Activated naive CD4-positive, alpha-beta T cell treated with anti-CD3 and anti-CD28 coated beads, Interleukin-2, amount 10 ng/mL, durations not matched to agents 7 days and 5 days (primary cell): ENCODE measurements at regions not wholly inside any gene's neighbourhood (a gene's known extent, or its start where the extent isn't known, plus 50 kb on each side); places are given as distances from the start of the nearest gene placed in this dataset.
A peak's percentile ranks its signal among the peaks of the same experiment; 100 is the strongest.
"Not testable (repeated sequence)": the region's sequence is repeated elsewhere in the genome, so short reads cannot be mapped to it uniquely, and the experiment has no call there.

Experiments
- CTCF ChIA-PET: fragments of 350-600 bp; sonication (Branson Sonifier 250); formaldehyde crosslinking; loops from one replicate; lab custom pipeline; 2021; ENCODE audit warnings: antibody characterized with exemption; lab: Charles Lee
- DNase-seq: peaks from one replicate; pipeline ENCODE4 v3.0.0-alpha.2; 2020
- H3K27ac Mint-ChIP-seq: one replicate; pipeline ENCODE4 v1.8.0; 2021; ENCODE audit warnings: mild to moderate bottlenecking, moderate library complexity, mixed read lengths
- H3K27me3 Mint-ChIP-seq: one replicate; pipeline ENCODE4 v1.8.0; 2021; ENCODE audit warnings: mild to moderate bottlenecking, mixed read lengths
- H3K36me3 Mint-ChIP-seq: one replicate; pipeline ENCODE4 v1.8.0; 2021; ENCODE audit warnings: mixed read lengths
- H3K4me1 Mint-ChIP-seq: one replicate; pipeline ENCODE4 v1.8.0; 2021; ENCODE audit warnings: mixed read lengths
- H3K4me3 Mint-ChIP-seq: one replicate; pipeline ENCODE4 v1.8.0; 2021; ENCODE audit warnings: mild to moderate bottlenecking, moderate library complexity, mixed read lengths
- H3K9me3 Mint-ChIP-seq: one replicate; pipeline ENCODE4 v1.8.0; 2021; ENCODE audit warnings: mixed read lengths

GRCh38 chr3:106508331-106508893 is 639.6 kb upstream of the CBLB start:
- Mint-ChIP-seq H3K4me1 (no peaks in the 10 kb centered on the region), H3K27me3 (no peaks in the 10 kb centered on the region), H3K36me3 (no peaks in the 10 kb centered on the region), H3K27ac (no peak overlapping the region), H3K9me3 (no peaks in the 10 kb centered on the region), H3K4me3 (no peak overlapping the region)
- DNase-seq, result no peak
- CTCF ChIA-PET, result no interaction called here

GRCh38 chr3:106510206-106510605 is 641.4 kb upstream of the CBLB start:
- no peak for DNase-seq
- Mint-ChIP-seq H3K4me3 (no peak overlapping the region), H3K4me1 (no peaks in the 10 kb centered on the region), H3K27ac (no peak overlapping the region), H3K9me3 (no peaks in the 10 kb centered on the region), H3K36me3 (no peaks in the 10 kb centered on the region), H3K27me3 (no peaks in the 10 kb centered on the region)
- CTCF ChIA-PET, result no interaction called here

- H3K27me3 Mint-ChIP-seq, result no peaks in the 10 kb centered on the region
- CTCF ChIA-PET, result no interaction called here
- no peaks in the 10 kb centered on the region for H3K9me3 Mint-ChIP-seq
- H3K4me3 Mint-ChIP-seq, result no peak overlapping the region
- no peak overlapping the region for H3K27ac Mint-ChIP-seq
- no peak for DNase-seq
- no peaks in the 10 kb centered on the region for H3K4me1 Mint-ChIP-seq
- H3K36me3 Mint-ChIP-seq, result no peaks in the 10 kb centered on the region
Measured at GRCh38 chr3:106512846-106513245, 644.0 kb upstream of the CBLB start.

- H3K9me3 Mint-ChIP-seq, result no peaks in the 10 kb centered on the region
- H3K4me3 Mint-ChIP-seq, result no peak overlapping the region
- H3K27me3 Mint-ChIP-seq, result no peaks in the 10 kb centered on the region
- H3K36me3 Mint-ChIP-seq, result no peaks in the 10 kb centered on the region
- CTCF ChIA-PET, result no interaction called here
- H3K27ac Mint-ChIP-seq, result no peak overlapping the region
- no peak for DNase-seq
- no peaks in the 10 kb centered on the region for H3K4me1 Mint-ChIP-seq
Measured at GRCh38 chr3:106514431-106514830, 645.6 kb upstream of the CBLB start.

- CTCF ChIA-PET, result no interaction called here
- H3K27ac Mint-ChIP-seq, result no peak overlapping the region
- H3K27me3 Mint-ChIP-seq, result peaks cover 3% of the 10 kb centered on the region
- no peak for DNase-seq
- no peaks in the 10 kb centered on the region for H3K9me3 Mint-ChIP-seq
- H3K4me1 Mint-ChIP-seq, result no peaks in the 10 kb centered on the region
- no peaks in the 10 kb centered on the region for H3K36me3 Mint-ChIP-seq
- no peak overlapping the region for H3K4me3 Mint-ChIP-seq
Measured at GRCh38 chr3:106518516-106518915, 649.7 kb upstream of the CBLB start.

- Mint-ChIP-seq H3K9me3 (no peaks in the 10 kb centered on the region), H3K27ac (no peak overlapping the region), H3K27me3 (peaks cover 3% of the 10 kb centered on the region), H3K4me1 (no peaks in the 10 kb centered on the region), H3K4me3 (no peak overlapping the region), H3K36me3 (no peaks in the 10 kb centered on the region)
- DNase-seq, result no peak
- CTCF ChIA-PET, result no interaction called here
Measured at GRCh38 chr3:106522397-106522796, 653.6 kb upstream of the CBLB start.

- Mint-ChIP-seq H3K27ac (no peak overlapping the region), H3K4me1 (peaks cover 8% of the 10 kb centered on the region), H3K27me3 (no peaks in the 10 kb centered on the region), H3K36me3 (no peaks in the 10 kb centered on the region), H3K4me3 (no peak overlapping the region), H3K9me3 (peaks cover 4% of the 10 kb centered on the region)
- DNase-seq, result no peak
- CTCF ChIA-PET, result no interaction called here
Measured at GRCh38 chr3:106528932-106529331, 660.1 kb upstream of the CBLB start.

GRCh38 chr3:106529738-106530137 is 660.9 kb upstream of the CBLB start:
- Mint-ChIP-seq H3K27ac (no peak overlapping the region), H3K9me3 (peaks cover 10% of the 10 kb centered on the region), H3K27me3 (no peaks in the 10 kb centered on the region), H3K4me1 (peaks cover 16% of the 10 kb centered on the region), H3K36me3 (peaks cover 4% of the 10 kb centered on the region), H3K4me3 (no peak overlapping the region)
- no peak for DNase-seq
- CTCF ChIA-PET, result no interaction called here

GRCh38 chr3:106530367-106530766 is 661.6 kb upstream of the CBLB start:
- H3K4me1 Mint-ChIP-seq, result peaks cover 18% of the 10 kb centered on the region
- no peak overlapping the region for H3K27ac Mint-ChIP-seq
- H3K4me3 Mint-ChIP-seq, result no peak overlapping the region
- no peaks in the 10 kb centered on the region for H3K27me3 Mint-ChIP-seq
- peaks cover 5% of the 10 kb centered on the region for H3K36me3 Mint-ChIP-seq
- CTCF ChIA-PET, result no interaction called here
- DNase-seq, result no peak
- peaks cover 15% of the 10 kb centered on the region for H3K9me3 Mint-ChIP-seq

GRCh38 chr3:106531771-106532329 is 663.0 kb upstream of the CBLB start:
- H3K27ac Mint-ChIP-seq, H3K4me3 Mint-ChIP-seq, H3K27me3 Mint-ChIP-seq, DNase-seq, CTCF ChIA-PET, H3K36me3 Mint-ChIP-seq: not testable (repeated sequence)
- Mint-ChIP-seq H3K4me1 (peaks cover 18% of the 10 kb centered on the region), H3K9me3 (peaks cover 21% of the 10 kb centered on the region)

GRCh38 chr3:106533093-106533787 is 664.4 kb upstream of the CBLB start:
- Mint-ChIP-seq H3K4me3 (no peak overlapping the region), H3K9me3 (peaks cover 26% of the 10 kb centered on the region), H3K27me3 (no peaks in the 10 kb centered on the region), H3K36me3 (peaks cover 7% of the 10 kb centered on the region), H3K27ac (peak overlapping the region; percentile 2), H3K4me1 (peaks cover 18% of the 10 kb centered on the region)
- CTCF ChIA-PET, result no interaction called here
- DNase-seq, result no peak

GRCh38 chr3:106533788-106534160 is 665.0 kb upstream of the CBLB start:
- H3K36me3 Mint-ChIP-seq, result peaks cover 7% of the 10 kb centered on the region
- peaks cover 18% of the 10 kb centered on the region for H3K4me1 Mint-ChIP-seq
- no peak for DNase-seq
- no peaks in the 10 kb centered on the region for H3K27me3 Mint-ChIP-seq
- H3K27ac Mint-ChIP-seq, result no peak overlapping the region
- CTCF ChIA-PET, result no interaction called here
- peaks cover 28% of the 10 kb centered on the region for H3K9me3 Mint-ChIP-seq
- H3K4me3 Mint-ChIP-seq, result no peak overlapping the region

- no peak overlapping the region for H3K4me3 Mint-ChIP-seq
- H3K9me3 Mint-ChIP-seq, result peaks cover 28% of the 10 kb centered on the region
- CTCF ChIA-PET, result no interaction called here
- DNase-seq, result peak; percentile 51
- peaks cover 7% of the 10 kb centered on the region for H3K36me3 Mint-ChIP-seq
- no peaks in the 10 kb centered on the region for H3K27me3 Mint-ChIP-seq
- peaks cover 18% of the 10 kb centered on the region for H3K4me1 Mint-ChIP-seq
- no peak overlapping the region for H3K27ac Mint-ChIP-seq
Measured at GRCh38 chr3:106534206-106534605, 665.4 kb upstream of the CBLB start.

- peaks cover 16% of the 10 kb centered on the region for H3K9me3 Mint-ChIP-seq
- no peaks in the 10 kb centered on the region for H3K4me1 Mint-ChIP-seq
- no peak for DNase-seq
- no peak overlapping the region for H3K4me3 Mint-ChIP-seq
- peaks cover 2% of the 10 kb centered on the region for H3K36me3 Mint-ChIP-seq
- CTCF ChIA-PET, result no interaction called here
- H3K27ac Mint-ChIP-seq, result no peak overlapping the region
- H3K27me3 Mint-ChIP-seq, result no peaks in the 10 kb centered on the region
Measured at GRCh38 chr3:106540743-106541142, 671.9 kb upstream of the CBLB start.

GRCh38 chr3:106542101-106542769 is 673.4 kb upstream of the CBLB start:
- no peaks in the 10 kb centered on the region for H3K36me3 Mint-ChIP-seq
- CTCF ChIA-PET, result no interaction called here
- peaks cover 9% of the 10 kb centered on the region for H3K9me3 Mint-ChIP-seq
- no peak overlapping the region for H3K4me3 Mint-ChIP-seq
- no peaks in the 10 kb centered on the region for H3K4me1 Mint-ChIP-seq
- H3K27ac Mint-ChIP-seq, result no peak overlapping the region
- H3K27me3 Mint-ChIP-seq, result no peaks in the 10 kb centered on the region
- no peak for DNase-seq
